ENCODE measurements at regions not wholly inside any gene's neighbourhood (a gene's known extent, or its start where the extent isn't known, plus 50 kb on each side); places are given as distances from the start of the nearest gene placed in this dataset.

DNA sequence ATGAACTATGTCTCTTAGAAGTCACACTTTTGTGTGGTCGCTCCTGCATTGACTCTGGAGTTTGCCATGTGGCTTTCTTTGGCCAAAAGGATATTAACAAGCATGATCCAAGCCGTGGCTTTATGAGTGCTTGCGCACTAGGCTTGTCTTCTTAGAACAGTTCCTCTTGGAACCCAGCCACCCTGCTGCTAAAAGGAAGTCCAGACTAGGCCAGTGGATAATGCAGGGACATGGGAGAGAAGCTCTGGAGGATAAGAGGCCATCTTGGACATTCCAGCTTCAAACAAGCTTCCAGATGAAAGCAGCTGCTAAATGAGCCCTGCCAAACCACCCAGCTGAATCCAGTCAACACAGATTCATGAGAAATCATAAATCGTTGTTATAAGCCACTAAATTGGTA is 346.4 kb downstream of the CDC5L start:
- TF ChIP-seq, protein P1, sequence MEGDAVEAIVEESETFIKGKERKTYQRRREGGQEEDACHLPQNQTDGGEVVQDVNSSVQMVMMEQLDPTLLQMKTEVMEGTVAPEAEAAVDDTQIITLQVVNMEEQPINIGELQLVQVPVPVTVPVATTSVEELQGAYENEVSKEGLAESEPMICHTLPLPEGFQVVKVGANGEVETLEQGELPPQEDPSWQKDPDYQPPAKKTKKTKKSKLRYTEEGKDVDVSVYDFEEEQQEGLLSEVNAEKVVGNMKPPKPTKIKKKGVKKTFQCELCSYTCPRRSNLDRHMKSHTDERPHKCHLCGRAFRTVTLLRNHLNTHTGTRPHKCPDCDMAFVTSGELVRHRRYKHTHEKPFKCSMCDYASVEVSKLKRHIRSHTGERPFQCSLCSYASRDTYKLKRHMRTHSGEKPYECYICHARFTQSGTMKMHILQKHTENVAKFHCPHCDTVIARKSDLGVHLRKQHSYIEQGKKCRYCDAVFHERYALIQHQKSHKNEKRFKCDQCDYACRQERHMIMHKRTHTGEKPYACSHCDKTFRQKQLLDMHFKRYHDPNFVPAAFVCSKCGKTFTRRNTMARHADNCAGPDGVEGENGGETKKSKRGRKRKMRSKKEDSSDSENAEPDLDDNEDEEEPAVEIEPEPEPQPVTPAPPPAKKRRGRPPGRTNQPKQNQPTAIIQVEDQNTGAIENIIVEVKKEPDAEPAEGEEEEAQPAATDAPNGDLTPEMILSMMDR (IDR thresholded peaks at IDR 0.05), result no peak
- TF ChIP-seq, protein P2, sequence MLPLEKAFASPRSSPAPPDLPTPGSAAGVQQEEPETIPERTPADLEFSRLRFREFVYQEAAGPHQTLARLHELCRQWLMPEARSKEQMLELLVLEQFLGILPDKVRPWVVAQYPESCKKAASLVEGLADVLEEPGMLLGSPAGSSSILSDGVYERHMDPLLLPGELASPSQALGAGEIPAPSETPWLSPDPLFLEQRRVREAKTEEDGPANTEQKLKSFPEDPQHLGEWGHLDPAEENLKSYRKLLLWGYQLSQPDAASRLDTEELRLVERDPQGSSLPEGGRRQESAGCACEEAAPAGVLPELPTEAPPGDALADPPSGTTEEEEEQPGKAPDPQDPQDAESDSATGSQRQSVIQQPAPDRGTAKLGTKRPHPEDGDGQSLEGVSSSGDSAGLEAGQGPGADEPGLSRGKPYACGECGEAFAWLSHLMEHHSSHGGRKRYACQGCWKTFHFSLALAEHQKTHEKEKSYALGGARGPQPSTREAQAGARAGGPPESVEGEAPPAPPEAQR (CRISPR knock-in tag; IDR thresholded peaks at IDR 0.05), result no peak
- TF ChIP-seq SP1 (CRISPR knock-in tag; conservative IDR thresholded peaks at IDR 0.05), result no peak
- no peak for TF ChIP-seq ZNF232 (CRISPR knock-in tag; IDR thresholded peaks at IDR 0.05)
- no peak for TF ChIP-seq NR3C1 (CRISPR knock-in tag; conservative IDR thresholded peaks at IDR 0.05; ENCODE audit: low read depth)
- no peak for TF ChIP-seq RORB (CRISPR knock-in tag; IDR thresholded peaks at IDR 0.05)
- TF ChIP-seq, protein P3, sequence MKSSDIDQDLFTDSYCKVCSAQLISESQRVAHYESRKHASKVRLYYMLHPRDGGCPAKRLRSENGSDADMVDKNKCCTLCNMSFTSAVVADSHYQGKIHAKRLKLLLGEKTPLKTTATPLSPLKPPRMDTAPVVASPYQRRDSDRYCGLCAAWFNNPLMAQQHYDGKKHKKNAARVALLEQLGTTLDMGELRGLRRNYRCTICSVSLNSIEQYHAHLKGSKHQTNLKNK (CRISPR knock-in tag; IDR thresholded peaks at IDR 0.05), result no peak
- no peak for TF ChIP-seq SOX15 (CRISPR knock-in tag; IDR thresholded peaks at IDR 0.05)
- TF ChIP-seq FOXJ3 (CRISPR knock-in tag; IDR thresholded peaks at IDR 0.05; ENCODE audit: borderline replicate concordance), result no peak
- TF ChIP-seq, protein P4, sequence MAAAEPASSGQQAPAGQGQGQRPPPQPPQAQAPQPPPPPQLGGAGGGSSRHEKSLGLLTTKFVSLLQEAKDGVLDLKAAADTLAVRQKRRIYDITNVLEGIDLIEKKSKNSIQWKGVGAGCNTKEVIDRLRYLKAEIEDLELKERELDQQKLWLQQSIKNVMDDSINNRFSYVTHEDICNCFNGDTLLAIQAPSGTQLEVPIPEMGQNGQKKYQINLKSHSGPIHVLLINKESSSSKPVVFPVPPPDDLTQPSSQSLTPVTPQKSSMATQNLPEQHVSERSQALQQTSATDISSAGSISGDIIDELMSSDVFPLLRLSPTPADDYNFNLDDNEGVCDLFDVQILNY (CRISPR knock-in tag; IDR thresholded peaks at IDR 0.05), result no peak
- TF ChIP-seq, protein P5, sequence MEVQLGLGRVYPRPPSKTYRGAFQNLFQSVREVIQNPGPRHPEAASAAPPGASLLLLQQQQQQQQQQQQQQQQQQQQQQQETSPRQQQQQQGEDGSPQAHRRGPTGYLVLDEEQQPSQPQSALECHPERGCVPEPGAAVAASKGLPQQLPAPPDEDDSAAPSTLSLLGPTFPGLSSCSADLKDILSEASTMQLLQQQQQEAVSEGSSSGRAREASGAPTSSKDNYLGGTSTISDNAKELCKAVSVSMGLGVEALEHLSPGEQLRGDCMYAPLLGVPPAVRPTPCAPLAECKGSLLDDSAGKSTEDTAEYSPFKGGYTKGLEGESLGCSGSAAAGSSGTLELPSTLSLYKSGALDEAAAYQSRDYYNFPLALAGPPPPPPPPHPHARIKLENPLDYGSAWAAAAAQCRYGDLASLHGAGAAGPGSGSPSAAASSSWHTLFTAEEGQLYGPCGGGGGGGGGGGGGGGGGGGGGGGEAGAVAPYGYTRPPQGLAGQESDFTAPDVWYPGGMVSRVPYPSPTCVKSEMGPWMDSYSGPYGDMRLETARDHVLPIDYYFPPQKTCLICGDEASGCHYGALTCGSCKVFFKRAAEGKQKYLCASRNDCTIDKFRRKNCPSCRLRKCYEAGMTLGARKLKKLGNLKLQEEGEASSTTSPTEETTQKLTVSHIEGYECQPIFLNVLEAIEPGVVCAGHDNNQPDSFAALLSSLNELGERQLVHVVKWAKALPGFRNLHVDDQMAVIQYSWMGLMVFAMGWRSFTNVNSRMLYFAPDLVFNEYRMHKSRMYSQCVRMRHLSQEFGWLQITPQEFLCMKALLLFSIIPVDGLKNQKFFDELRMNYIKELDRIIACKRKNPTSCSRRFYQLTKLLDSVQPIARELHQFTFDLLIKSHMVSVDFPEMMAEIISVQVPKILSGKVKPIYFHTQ (CRISPR knock-in tag; IDR thresholded peaks at IDR 0.05), result no peak
- TF ChIP-seq ETV6 (CRISPR knock-in tag; IDR thresholded peaks at IDR 0.05), result no peak
